H1 (cell line): ENCODE measurements at regions not wholly inside any gene's neighbourhood (a gene's known extent, or its start where the extent isn't known, plus 50 kb on each side); places are given as distances from the start of the nearest gene placed in this dataset.

Source experiments
- CTCF ChIA-PET: fragments of 300-600 bp; sonication (Branson Sonifier 250); formaldehyde crosslinking; loops from one replicate; lab custom pipeline; 2021; ENCODE audit not compliant: partially characterized antibody; lab: Charles Lee
- POLR2A ChIA-PET: fragments of 300-600 bp; sonication (Branson Sonifier 250); formaldehyde crosslinking; loops from one replicate; lab custom pipeline; 2021; ENCODE audit warnings: inconsistent platforms; ENCODE audit not compliant: partially characterized antibody; lab: Charles Lee
- DNase-seq, 2 experiments: peaks; one replicate each; pipeline versions ENCODE4 v3.0.0 to v3.0.0-alpha.2; 2010 to 2022; ENCODE audit warnings: low spot score in 2 of 2, low read depth in 1 of 2, mixed read lengths in 1 of 2
- FAIRE-seq: peaks from 2 replicates; lab custom pipeline; 2011; peaks lifted over from hg19 to GRCh38; lab: Jason Lieb, UNC
- H2AFZ ChIP-seq: 2 replicates; pipeline ENCODE4 v1.8.1; 2012; ENCODE audit warnings: low read length, inconsistent platforms
- H2AK5ac ChIP-seq: 2 replicates; pipeline ENCODE4 v1.6.1; 2013; ENCODE audit warnings: low read depth, low read length
- H2BK120ac ChIP-seq: replicated peaks from 2 replicates; pipeline ENCODE3; 2013; ENCODE audit warnings: low read depth, low read length, inconsistent platforms
- H2BK12ac ChIP-seq: 2 replicates; pipeline ENCODE4 v1.6.1; 2013; ENCODE audit warnings: low read depth, low read length
- H2BK15ac ChIP-seq: 2 replicates; pipeline ENCODE4 v1.6.1; 2013; ENCODE audit warnings: low read length
- H2BK20ac ChIP-seq: 2 replicates; pipeline ENCODE4 v1.6.1; 2013; ENCODE audit warnings: low read length
- H2BK5ac ChIP-seq: 2 replicates; pipeline ENCODE4 v1.6.1; 2013; ENCODE audit warnings: low read depth, low read length
- H3K14ac ChIP-seq: 2 replicates; pipeline ENCODE4 v1.6.1; 2013; ENCODE audit warnings: inconsistent platforms; ENCODE audit not compliant: insufficient read length
- H3K18ac ChIP-seq: 2 replicates; pipeline ENCODE4 v1.6.1; 2013; ENCODE audit warnings: low read length; ENCODE audit errors: extremely low read depth
- H3K23ac ChIP-seq: 2 replicates; pipeline ENCODE4 v1.6.1; 2013; ENCODE audit warnings: inconsistent platforms; ENCODE audit not compliant: insufficient read length
- H3K23me2 ChIP-seq: 2 replicates; pipeline ENCODE4 v1.6.1; 2013; ENCODE audit warnings: low read depth, low read length
- H3K27ac ChIP-seq: 2 replicates; pipeline ENCODE4 v1.6.1; 2011; ENCODE audit warnings: low read depth, low read length, inconsistent platforms
- H3K27me3 ChIP-seq, 4 experiments: replicated peaks in 1 of 4; 1 replicate in 1 of 4; 2 replicates in 3 of 4; pipeline versions ENCODE4 v1.6.1 to v1.8.1; 2011 to 2013; ENCODE audit warnings: low read length in 3 of 4, mild to moderate bottlenecking in 3 of 4, inconsistent platforms in 2 of 4, mixed read lengths in 2 of 4, moderate library complexity in 1 of 4; ENCODE audit not compliant: control insufficient read depth in 3 of 4, insufficient read depth in 3 of 4; ENCODE audit errors: extremely low read depth in 1 of 4
- H3K36me3 ChIP-seq, 4 experiments: 2 replicates each; pipeline versions ENCODE4 v1.6.1 to v1.8.1; 2011 to 2013; ENCODE audit warnings: mild to moderate bottlenecking in 4 of 4, low read length in 3 of 4, moderate library complexity in 2 of 4, control low read depth in 1 of 4, inconsistent platforms in 1 of 4; ENCODE audit not compliant: insufficient read depth in 4 of 4, control insufficient read depth in 2 of 4
- H3K4ac ChIP-seq: replicated peaks from 2 replicates; pipeline ENCODE3; 2013; ENCODE audit warnings: low read length, low read depth, mixed read lengths, inconsistent platforms; ENCODE audit not compliant: insufficient read length
- H3K4me1 ChIP-seq, 4 experiments: replicated peaks in 1 of 4; 1 replicate in 1 of 4; 2 replicates in 3 of 4; pipeline versions ENCODE4 v1.6.1 to v1.8.1; 2011 to 2013; ENCODE audit warnings: low read length in 3 of 4, inconsistent platforms in 2 of 4, mixed read lengths in 1 of 4; ENCODE audit not compliant: insufficient read depth in 4 of 4, control insufficient read depth in 3 of 4
- H3K4me2 ChIP-seq, 2 experiments: 2 replicates each; pipeline versions ENCODE4 v1.6.1 to v1.8.1; 2011 to 2013; ENCODE audit warnings: low read depth in 2 of 2, low read length in 2 of 2, control low read depth in 1 of 2, inconsistent platforms in 1 of 2, mild to moderate bottlenecking in 1 of 2; ENCODE audit not compliant: insufficient read depth in 1 of 2
- H3K4me3 ChIP-seq, 4 experiments: fragments of 200-600, 300-600 bp in 1 of 4; sonication (generic), shearing (Covaris generic), sonication (Bioruptor Twin) in 1 of 4; 2 replicates each; pipeline versions ENCODE4 v1.5.1 to v1.8.1; 2011 to 2016; ENCODE audit warnings: low read length in 4 of 4, low read depth in 3 of 4, control low read depth in 2 of 4, inconsistent platforms in 2 of 4, mild to moderate bottlenecking in 2 of 4, mixed read lengths in 1 of 4, moderate library complexity in 1 of 4; ENCODE audit not compliant: insufficient read depth in 2 of 4; ENCODE audit errors: extremely low read depth in 1 of 4
- H3K56ac ChIP-seq: replicated peaks from 2 replicates; pipeline ENCODE3; 2013; ENCODE audit warnings: low read depth, mild to moderate bottlenecking, mixed read lengths, low read length, inconsistent platforms; ENCODE audit not compliant: insufficient read length
- H3K79me1 ChIP-seq: 2 replicates; pipeline ENCODE4 v1.6.1; 2013; ENCODE audit warnings: low read depth, low read length, control low read depth
- H3K79me2 ChIP-seq, 2 experiments: 2 replicates each; pipeline versions ENCODE4 v1.6.1 to v1.8.1; 2012 to 2013; ENCODE audit warnings: low read length in 2 of 2, mild to moderate bottlenecking in 2 of 2, inconsistent platforms in 1 of 2; ENCODE audit not compliant: insufficient read depth in 2 of 2, control insufficient read depth in 1 of 2
- H3K9ac ChIP-seq, 4 experiments: replicated peaks in 1 of 4; 1 replicate in 1 of 4; 2 replicates in 3 of 4; pipeline versions ENCODE4 v1.6.1 to v1.8.1; 2011 to 2013; ENCODE audit warnings: low read depth in 3 of 4, low read length in 3 of 4, control low read depth in 2 of 4, mild to moderate bottlenecking in 2 of 4, moderate library complexity in 2 of 4, inconsistent platforms in 1 of 4; ENCODE audit errors: extremely low read depth in 1 of 4
- H3K9me3 ChIP-seq, 2 experiments: 2 replicates each; pipeline versions ENCODE4 v1.6.1 to v1.8.1; 2012 to 2013; ENCODE audit warnings: mild to moderate bottlenecking in 2 of 2, moderate library complexity in 2 of 2, control low read depth in 1 of 2, inconsistent platforms in 1 of 2, low read depth in 1 of 2, low read length in 1 of 2, mixed read lengths in 1 of 2; ENCODE audit not compliant: insufficient read depth in 2 of 2
- H4K20me1 ChIP-seq, 2 experiments: replicated peaks in 1 of 2; 2 replicates each; pipeline versions ENCODE3 to v1.8.1; 2011 to 2013; ENCODE audit warnings: inconsistent platforms in 2 of 2, low read length in 2 of 2, mild to moderate bottlenecking in 1 of 2; ENCODE audit not compliant: insufficient read depth in 2 of 2, control insufficient read depth in 1 of 2
- H4K5ac ChIP-seq: 2 replicates; pipeline ENCODE4 v1.6.1; 2013; ENCODE audit warnings: low read length, low read depth, mixed read lengths, inconsistent platforms; ENCODE audit not compliant: insufficient read length
- H4K8ac ChIP-seq: 2 replicates; pipeline ENCODE4 v1.8.0; 2013; ENCODE audit warnings: mild to moderate bottlenecking, moderate library complexity, low read length, inconsistent platforms; ENCODE audit not compliant: insufficient read depth; ENCODE audit errors: extremely low read depth
- H4K91ac ChIP-seq: replicated peaks from 2 replicates; pipeline ENCODE3; 2013; ENCODE audit warnings: low read length, mixed read lengths, inconsistent platforms; ENCODE audit not compliant: insufficient read length
- EP300 ChIP-seq, 2 experiments: IDR thresholded peaks; 1 replicate in 1 of 2; 2 replicates in 1 of 2; pipeline ENCODE4 v1.6.1; 2011 to 2012; ENCODE audit warnings: low read depth in 2 of 2, low read length in 2 of 2, mild to moderate bottlenecking in 2 of 2, borderline replicate concordance in 1 of 2, inconsistent platforms in 1 of 2, moderate library complexity in 1 of 2
- GABPA ChIP-seq: IDR thresholded peaks from 2 replicates; pipeline ENCODE4 v1.6.1; 2011; ENCODE audit warnings: mild to moderate bottlenecking, low read length, moderate library complexity, borderline replicate concordance; ENCODE audit not compliant: insufficient read depth
- GTF2F1 ChIP-seq: IDR thresholded peaks from 2 replicates; pipeline ENCODE4 v1.6.1; 2012; ENCODE audit warnings: low read depth, low read length, improper control_type of control experiment, borderline replicate concordance
- KDM4A ChIP-seq: IDR thresholded peaks from one replicate; pipeline ENCODE4 v1.7.1; 2012; ENCODE audit warnings: low read depth, mild to moderate bottlenecking, moderate library complexity, low read length, inconsistent platforms; ENCODE audit not compliant: severe bottlenecking
- POLR2A ChIP-seq, 2 experiments: IDR thresholded peaks; 1 replicate in 1 of 2; 2 replicates in 1 of 2; pipeline ENCODE4 v1.6.1; 2011; ENCODE audit warnings: low read depth in 2 of 2, low read length in 2 of 2, mild to moderate bottlenecking in 2 of 2; ENCODE audit errors: control extremely low read depth in 1 of 2
- RFX5 ChIP-seq: IDR thresholded peaks from 2 replicates; pipeline ENCODE4 v1.6.1; 2011; ENCODE audit warnings: low read depth, low read length, improper control_type of control experiment, borderline replicate concordance
- SRF ChIP-seq: IDR thresholded peaks from 2 replicates; pipeline ENCODE4 v1.6.1; 2011; ENCODE audit warnings: mild to moderate bottlenecking, low read depth, low read length, moderate library complexity
- SUZ12 ChIP-seq: fragments of 200-600 bp; sonication (generic); IDR thresholded peaks from 2 replicates; pipeline ENCODE4 v1.6.1; 2012; ENCODE audit warnings: mild to moderate bottlenecking, inconsistent platforms, low read length, moderate library complexity, mixed read lengths
- TAF1 ChIP-seq: IDR thresholded peaks from 2 replicates; pipeline ENCODE4 v1.6.1; 2011; ENCODE audit warnings: mild to moderate bottlenecking, low read depth, low read length
- TCF12 ChIP-seq: IDR thresholded peaks from 2 replicates; pipeline ENCODE4 v1.6.1; 2011; ENCODE audit warnings: low read depth, mild to moderate bottlenecking, low read length
- WGBS, 2 experiments: shearing (Covaris generic) in 1 of 2; methylation state at CpG; one replicate each; pipeline versions ENCODE4 v1.1.6 to v1.1.7; 2013 to 2015; ENCODE audit warnings: low lambda C conversion rate in 2 of 2, mixed read lengths in 2 of 2, inconsistent platforms in 1 of 2, low coverage in 1 of 2, missing lambda C conversion rate in 1 of 2; ENCODE audit not compliant: insufficient replicate concordance in 2 of 2, insufficient coverage in 1 of 2, insufficient read length in 1 of 2; ENCODE audit errors: extremely low coverage in 1 of 2, missing lambda C conversion rate in 1 of 2; 5-methylcytosine and 5-hydroxymethylcytosine counted together

- H4K5ac ChIP-seq: no peak overlapping the region
- no peak overlapping the region for H3K4me3 ChIP-seq
- no peak overlapping the region for H4K8ac ChIP-seq
- H3K79me1 ChIP-seq: no peaks in the 10 kb centered on the region
- CTCF ChIA-PET: interaction anchor here (1.4 kb wide), 1 partner anchor 11 kb away, joined by 3 read pairs; no protein-coding TSS in a partner anchor
- H2BK12ac ChIP-seq: no peak overlapping the region
- H2AFZ ChIP-seq: no peak overlapping the region
- H3K79me2 ChIP-seq: peaks cover 0 to 30% of the 10 kb centered on the region in 2 experiments; a peak in 2 of 4 replicates
- TF ChIP-seq GABPA: no peak
- TF ChIP-seq SRF: no peak
- no peak for TF ChIP-seq GTF2F1
- TF ChIP-seq TAF1: no peak
- TF ChIP-seq TCF12: no peak
- no peak for TF ChIP-seq RFX5
- no peak for TF ChIP-seq EP300 (IDR thresholded peaks at IDR 0.05; ENCODE audit: borderline replicate concordance in 1 of 2, low read depth in 2 of 2, low read length in 2 of 2)
- TF ChIP-seq POLR2A (IDR thresholded peaks at IDR 0.05; ENCODE audit: control extremely low read depth in 1 of 2, low read depth in 2 of 2, low read length in 2 of 2): no peak
- no peak for TF ChIP-seq KDM4A
- no peak for TF ChIP-seq SUZ12
- H3K9me3 ChIP-seq: no peaks in the 10 kb centered on the region
- peaks cover 0 to 11% (median 3%) of the 10 kb centered on the region in 4 experiments; a peak in 3 of 7 replicates for H3K4me1 ChIP-seq
- no peaks in the 10 kb centered on the region for H3K27me3 ChIP-seq
- no peak overlapping the region for H4K91ac ChIP-seq
- no peak overlapping the region for H3K18ac ChIP-seq
- WGBS, 2 experiments: 83% methylated on average over 1 of the region's 1 CpG; no CpG with 5 or more reads in 1 of the 2 experiments
- H3K27ac ChIP-seq: no peak overlapping the region
- H3K9ac ChIP-seq: no peak overlapping the region
- H3K4ac ChIP-seq: no peak overlapping the region
- H2BK20ac ChIP-seq: no peak overlapping the region
- no peak for DNase-seq
- no peak for FAIRE-seq
- H3K36me3 ChIP-seq: no peaks in the 10 kb centered on the region
- H3K23ac ChIP-seq: no peak overlapping the region
- no peak overlapping the region for H2BK15ac ChIP-seq
- no peak overlapping the region for H3K4me2 ChIP-seq
- no peak overlapping the region for H3K14ac ChIP-seq
- H4K20me1 ChIP-seq: no peaks in the 10 kb centered on the region
- POLR2A ChIA-PET: no interaction called here
- no peak overlapping the region for H3K56ac ChIP-seq
- no peak overlapping the region for H2AK5ac ChIP-seq
- H2BK120ac ChIP-seq: no peak overlapping the region
- H3K23me2 ChIP-seq: no peaks in the 10 kb centered on the region
- H2BK5ac ChIP-seq: no peak overlapping the region
Observed at GRCh38 chr4:182174979-182175378, 68.2 kb upstream of the TENM3 start.
